HG03103 (cell line): ENCODE measurements at regions not wholly inside any gene's neighbourhood (a gene's known extent, or its start where the extent isn't known, plus 50 kb on each side); places are given as distances from the start of the nearest gene placed in this dataset.
"Not testable (repeated sequence)": the region's sequence is repeated elsewhere in the genome, so short reads cannot be mapped to it uniquely, and the experiment has no call there.

ENCODE experiments used
- ATAC-seq: cut with Tn5 transposase; IDR thresholded peaks from one replicate; pipeline ENCODE4 v1.9.1; 2021; ENCODE audit warnings: low read depth; ENCODE audit not compliant: unreplicated experiment

DNA sequence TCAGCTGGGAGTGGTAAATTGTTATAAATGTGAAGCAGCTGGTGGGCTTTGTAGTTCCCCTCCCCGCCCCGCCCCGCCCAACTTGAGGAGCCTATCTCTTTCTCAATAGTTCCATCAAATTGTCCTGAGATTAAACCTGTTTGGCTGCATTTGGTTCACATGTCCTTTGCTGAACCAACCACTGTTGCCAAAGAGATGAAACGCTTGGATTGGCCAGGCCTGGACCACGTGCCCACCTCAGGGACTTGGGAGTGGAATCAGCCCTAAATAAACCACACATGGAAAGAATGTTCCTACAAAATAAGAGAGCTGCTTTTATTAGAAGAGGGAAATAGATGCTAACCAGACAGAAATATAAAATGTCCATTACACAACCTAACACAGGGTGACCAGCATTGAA is 424.9 kb upstream of the KAZN start:
- no peak for ATAC-seq

DNA sequence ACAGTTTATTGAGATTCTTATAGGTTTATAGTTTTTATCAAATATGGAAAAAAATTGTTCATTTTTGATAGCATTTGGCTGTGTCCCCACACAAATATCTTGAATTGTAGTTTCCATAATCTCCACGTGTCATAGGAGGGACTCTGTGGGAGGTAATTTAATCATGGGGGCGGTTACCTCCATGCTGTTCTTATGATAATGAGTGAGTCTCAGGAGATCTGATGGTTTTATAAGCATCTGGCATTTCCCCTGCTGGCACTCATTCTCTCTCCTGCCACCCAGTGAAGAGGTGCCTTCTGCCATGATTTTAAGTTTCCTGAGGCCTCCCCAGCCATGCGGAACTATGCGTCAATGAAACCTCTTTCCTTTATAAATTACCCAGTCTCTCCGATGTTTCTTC is 420.6 kb upstream of the KAZN start:
- ATAC-seq = not testable (repeated sequence)

DNA sequence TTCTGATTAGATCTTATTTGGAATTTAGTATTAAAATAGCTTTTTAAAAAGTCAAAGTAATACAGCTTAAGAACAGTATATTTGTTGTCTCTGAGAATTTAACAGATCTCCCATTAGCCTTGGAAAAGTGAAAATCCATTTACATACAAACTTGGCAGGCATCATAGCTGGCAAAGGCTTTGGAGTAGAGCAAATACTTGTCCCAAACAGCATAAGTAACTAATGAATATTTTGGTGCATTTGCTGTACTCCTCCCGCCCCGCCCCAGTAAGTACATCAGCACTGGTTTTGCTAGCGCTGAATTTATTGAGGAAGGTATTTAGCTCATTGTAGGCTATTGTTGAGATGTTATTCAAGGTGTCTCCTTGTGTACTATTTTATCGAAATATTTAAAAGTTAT is 417.7 kb upstream of the KAZN start:
- ATAC-seq = no peak

DNA sequence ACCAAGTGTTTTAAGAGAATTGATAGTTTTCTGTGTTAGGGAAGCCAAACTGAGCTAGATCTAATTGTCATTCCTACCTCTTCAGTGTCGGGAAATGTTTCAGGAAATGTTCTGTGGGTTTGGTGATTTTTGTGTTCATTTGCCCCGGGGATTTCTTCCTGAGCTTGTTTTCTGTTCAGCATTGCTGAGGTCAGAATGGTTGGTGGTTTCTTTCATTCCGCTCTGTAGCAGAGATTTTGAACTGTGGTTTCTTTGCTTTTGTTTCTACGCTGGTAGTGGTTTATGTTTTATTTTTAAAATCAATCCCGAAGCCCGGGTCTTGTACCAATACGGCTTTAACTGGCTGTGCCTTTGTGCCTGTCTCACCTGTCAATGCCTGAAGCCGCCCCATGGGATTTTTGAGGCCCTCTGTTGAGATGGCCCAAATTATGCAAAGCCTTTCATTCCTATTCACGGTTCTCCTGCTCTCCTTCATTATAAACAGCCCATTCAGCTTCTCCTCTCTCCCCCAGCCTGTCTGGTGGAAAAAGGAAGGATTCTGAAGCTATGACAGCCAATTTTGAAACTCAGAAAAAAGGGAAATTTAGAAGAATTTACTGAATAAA is 417.2 kb upstream of the KAZN start:
- no peak for ATAC-seq

DNA sequence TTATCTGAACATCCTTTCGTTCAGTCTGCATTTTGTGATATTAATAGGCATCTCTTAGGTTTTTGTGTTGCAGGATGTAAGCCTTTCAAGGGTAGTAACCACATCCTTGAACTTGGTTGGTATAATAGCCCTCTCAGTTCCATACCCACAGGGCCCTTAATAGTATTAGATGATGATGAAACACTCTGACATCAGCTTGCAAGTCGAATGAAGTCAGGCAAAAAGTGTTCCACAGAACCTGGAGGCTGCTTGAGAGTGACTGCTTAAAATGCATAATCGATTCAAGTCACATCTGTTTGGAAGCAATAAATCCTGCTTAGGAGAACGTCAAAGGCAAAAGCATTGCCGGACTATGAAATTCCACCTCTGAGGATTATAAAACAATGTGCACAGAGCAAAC is 415.6 kb upstream of the KAZN start:
- no peak for ATAC-seq

DNA sequence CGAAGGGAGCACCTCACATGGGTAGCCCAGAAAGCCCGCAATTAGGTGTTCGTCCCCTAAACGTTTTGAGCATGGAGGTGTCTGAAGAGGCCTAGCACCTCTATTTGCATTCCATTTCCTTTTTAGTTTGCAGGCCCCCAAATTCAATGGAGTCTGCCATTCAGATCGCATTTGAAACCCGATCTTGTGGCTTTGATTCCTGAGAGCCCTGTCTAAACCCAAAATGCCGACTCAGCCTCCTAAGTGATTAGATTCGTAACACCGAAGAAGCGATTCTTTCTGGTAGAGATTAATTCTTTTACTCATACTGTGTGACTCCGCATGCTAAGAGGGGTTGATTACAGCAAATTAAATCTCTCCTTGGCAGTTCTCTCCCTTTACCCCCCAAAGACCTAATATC is 415.2 kb upstream of the KAZN start:
- ATAC-seq = no peak

DNA sequence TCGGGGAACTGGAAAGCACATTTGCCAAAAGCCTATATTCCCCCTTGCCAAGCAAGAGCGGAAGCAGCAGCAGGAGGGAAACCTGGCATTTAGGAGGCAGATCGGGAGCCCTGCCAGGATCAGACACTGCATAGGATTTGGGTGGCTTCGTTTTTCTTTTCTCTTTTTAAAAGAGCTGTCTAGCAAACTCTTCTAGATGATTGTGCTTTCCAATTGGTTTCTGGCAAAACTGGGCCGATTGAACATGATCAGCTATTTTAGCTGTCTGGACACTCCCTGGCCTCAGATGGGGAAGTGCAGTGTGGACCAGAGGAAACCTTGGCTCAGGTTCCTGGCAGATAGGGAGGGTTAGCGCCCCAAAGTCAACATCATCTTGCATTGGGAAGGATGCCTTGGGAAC is 414.0 kb upstream of the KAZN start:
- no peak for ATAC-seq

DNA sequence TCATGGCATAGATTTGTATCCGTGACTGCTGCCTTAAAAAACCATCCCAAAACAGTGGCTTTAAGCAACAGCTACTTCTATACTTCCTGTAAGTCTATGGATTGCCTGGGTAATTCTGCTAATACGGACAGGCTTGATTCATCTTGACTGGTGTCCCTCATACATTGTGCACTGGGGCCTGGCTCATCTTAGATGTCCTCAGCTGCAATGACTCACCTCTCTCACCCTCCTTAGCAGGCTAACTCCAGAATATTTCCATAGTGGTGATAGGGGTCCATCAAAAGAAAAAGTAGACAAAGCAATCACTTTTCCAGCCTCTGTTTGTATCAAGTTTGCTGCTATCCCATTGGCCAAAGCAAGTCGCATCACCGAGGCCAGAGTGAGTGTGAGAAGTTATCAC is 409.1 kb upstream of the KAZN start:
- ATAC-seq = no peak

DNA sequence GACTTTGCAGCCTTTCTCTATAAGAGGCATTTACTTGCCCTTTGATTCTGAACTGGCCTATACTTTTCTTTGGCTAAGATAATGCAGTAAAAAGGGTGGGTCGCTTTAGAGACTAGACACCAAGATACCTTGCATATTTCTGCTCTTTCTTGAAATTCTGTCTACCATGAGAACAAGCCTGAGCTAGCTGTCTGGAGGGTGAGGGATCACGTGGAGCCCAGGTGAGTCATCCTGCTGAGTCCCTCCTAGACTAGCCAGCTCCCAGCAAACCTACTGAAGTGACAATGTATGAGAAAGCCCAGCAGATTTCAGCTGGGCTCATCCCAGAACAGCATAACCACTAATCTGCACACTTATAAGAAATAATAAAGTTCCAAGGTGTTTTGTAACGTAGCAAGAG is 408.0 kb upstream of the KAZN start:
- no peak for ATAC-seq

DNA sequence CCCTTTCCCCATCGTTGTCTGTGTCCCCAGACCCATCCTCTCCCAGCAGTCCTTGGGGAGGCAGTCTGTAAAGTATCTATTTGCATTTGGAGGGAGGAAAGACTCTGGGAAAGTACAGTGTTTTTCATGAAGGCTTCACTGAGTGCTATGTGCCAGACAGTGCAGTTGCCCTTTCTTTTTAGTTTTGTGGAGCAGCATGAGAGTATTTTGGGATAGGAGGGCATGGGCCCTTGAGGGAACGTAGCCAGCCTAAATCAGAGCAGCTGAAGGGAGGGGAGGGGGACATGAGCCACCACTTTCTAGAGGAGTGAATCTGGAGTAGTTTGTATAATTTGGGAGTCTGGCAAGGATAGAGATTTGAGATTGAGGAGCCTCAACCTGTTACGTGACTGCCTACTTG is 404.0 kb upstream of the KAZN start:
- ATAC-seq = no peak

DNA sequence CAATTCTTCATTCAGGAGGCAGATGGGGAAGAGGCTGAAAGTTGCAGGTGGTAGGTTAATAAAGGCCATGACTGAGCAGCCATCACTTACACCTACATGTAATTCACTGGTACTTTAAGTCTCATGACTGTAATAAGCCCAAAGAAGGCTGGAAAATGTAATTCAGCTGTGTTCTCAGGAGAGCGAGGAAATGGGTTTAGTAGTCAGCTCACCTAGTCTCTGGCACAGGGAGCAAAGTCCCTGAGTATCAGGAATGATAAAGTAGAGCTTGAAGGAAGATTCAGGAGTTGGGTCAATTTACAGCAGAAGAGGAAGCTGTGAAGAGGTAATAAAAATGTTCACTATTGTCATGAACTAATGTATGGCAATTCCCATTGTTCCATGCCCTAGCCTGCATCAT is 393.4 kb upstream of the KAZN start:
- ATAC-seq = no peak

DNA sequence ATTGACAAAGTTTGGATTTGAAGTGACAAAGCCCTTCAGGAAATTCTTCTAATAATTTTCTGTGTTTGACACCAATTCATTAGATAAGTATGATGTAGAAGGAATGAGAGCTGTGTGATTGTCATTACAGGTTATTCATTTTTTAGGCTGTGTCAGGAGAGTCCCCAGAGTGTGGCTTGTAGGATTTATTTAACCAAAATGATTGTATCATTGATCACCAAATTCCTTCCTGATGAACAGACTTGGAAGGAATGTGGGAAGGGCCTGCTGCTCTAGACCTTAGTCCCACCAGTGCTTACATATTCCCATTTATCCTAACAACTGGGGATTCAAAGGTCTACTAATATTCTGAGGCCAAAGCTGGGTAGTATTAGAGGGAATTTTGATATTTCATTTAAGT is 383.3 kb upstream of the KAZN start:
- no peak for ATAC-seq

DNA sequence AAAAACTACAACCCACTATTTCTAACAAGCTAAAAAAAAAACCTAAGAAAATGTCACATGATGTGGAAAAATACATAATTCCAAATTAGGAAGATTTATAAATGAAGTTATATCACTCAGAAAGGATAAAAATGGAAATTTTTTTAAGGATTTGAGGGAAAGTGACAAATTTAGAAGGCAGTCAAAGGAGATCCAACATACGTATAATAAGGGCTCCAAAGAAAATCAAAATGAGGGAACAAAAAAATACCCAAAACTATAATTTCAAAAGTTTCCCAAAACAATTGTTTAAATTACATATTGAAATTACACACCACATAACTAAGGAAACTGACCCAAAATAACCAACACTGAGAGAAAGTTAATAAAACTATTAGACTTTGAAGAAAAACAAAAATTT is 381.1 kb upstream of the KAZN start:
- ATAC-seq = no peak

DNA sequence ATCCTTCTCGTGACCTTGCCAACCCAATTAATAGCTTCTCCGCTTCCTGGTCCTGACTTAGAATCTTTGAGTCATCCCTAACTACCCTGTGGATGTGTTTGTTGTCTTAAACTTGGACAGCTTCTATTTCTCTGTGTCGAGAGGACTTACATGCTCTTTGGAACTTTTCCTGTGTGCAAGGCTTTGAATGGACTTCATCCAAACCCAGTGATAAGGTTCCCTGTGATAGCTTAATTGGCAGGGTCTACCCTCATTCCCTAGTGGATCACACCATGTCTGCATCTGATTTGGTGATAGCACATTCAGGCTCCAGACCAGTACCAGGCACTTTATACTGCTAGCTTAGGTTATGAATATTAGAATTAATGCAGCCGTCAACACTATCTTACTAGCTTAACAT is 378.2 kb upstream of the KAZN start:
- ATAC-seq = no peak

DNA sequence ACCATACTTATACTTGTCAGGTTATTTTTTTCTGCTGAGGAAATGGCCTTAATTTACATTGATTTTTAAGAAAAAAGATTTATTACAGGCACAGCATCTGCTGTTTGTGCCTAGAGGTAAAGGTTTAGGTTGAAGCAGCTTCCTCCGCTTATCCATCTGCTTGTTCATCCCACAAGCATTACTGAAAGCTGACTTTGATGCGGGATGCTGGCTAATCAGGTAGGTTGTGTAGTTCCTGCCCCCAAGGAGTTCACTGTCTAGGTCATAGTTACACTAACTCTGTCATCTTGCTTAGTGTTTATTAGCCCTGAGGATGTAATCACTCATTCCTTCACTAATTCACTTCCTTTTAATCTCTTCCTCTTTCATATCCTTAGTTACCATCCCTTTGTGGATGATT is 377.7 kb upstream of the KAZN start:
- ATAC-seq = no peak

DNA sequence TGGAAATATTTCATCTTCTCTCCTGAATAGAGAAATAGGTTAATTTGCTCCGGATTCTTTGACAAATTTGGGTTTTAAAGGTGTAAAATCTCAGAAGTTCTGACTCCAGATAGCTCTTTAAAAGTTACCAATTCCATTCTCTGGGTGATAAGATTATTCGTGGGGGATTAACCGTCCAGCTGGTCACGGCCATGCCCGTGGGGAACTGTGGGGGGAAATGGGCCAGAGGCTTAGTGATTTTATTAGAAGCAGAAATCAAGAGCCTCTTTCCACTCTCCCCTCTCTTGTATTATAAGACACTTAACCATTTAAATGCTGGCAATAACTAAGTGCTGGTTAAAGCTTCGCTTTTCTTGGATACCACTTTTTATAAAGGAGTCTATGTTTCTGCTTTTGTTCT is 376.4 kb upstream of the KAZN start:
- ATAC-seq = no peak

DNA sequence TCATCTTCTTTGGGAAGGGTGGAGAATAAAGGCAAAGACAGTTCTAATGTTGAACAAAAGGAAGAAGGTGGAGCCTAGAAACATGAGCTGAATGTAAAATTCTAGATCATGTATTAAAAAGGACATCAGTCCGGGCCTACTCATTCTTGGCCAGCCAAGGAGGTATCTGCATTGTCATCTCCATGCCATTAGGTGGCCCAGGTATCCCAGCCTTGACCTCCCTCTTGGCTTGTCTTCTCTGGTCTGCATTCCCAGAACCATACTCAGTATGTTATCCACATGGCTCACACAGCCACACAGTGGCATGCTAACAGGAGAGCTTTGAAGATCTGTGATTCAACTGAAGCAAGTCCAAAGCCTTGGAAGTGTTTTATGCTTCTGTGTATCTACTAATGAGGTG is 369.8 kb upstream of the KAZN start:
- ATAC-seq = no peak

DNA sequence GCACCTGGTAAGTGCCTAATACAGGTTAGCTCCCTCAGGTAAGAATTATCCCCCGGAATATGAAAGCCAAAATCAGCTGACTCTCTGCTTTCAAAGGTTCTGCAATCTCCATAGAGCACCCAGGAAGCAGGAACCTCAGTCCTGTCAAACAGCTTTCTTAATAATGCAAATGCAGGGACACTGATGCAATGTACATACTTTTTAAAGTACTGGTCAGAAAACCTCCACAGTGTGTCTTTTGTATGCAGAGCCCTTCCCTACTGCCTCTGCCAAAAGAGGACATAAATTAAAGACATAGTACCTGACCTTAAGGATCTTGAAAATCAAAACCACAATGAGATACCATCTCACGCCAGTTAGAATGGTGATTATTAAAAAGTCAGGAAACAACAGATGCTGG is 365.0 kb upstream of the KAZN start:
- no peak for ATAC-seq

DNA sequence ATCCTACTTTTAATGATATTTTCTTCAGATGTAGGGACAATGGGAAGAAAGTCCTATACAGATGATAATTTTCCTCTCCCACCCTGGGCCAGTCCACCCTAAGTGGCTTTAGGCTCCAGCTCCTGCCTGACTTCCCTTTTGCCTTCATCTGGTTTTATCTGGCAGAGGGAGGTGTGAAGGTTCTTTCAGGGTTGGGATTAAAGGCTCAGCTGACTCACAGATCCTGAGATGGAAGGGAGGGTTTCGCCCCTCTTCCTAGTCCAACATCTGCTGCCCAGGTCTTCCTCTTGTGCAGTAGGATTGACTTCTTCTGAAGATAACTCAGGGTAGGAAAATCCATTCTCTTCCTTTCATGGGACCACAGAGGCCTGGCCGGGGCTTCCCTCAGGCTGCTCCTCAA is 362.4 kb upstream of the KAZN start:
- ATAC-seq = no peak

DNA sequence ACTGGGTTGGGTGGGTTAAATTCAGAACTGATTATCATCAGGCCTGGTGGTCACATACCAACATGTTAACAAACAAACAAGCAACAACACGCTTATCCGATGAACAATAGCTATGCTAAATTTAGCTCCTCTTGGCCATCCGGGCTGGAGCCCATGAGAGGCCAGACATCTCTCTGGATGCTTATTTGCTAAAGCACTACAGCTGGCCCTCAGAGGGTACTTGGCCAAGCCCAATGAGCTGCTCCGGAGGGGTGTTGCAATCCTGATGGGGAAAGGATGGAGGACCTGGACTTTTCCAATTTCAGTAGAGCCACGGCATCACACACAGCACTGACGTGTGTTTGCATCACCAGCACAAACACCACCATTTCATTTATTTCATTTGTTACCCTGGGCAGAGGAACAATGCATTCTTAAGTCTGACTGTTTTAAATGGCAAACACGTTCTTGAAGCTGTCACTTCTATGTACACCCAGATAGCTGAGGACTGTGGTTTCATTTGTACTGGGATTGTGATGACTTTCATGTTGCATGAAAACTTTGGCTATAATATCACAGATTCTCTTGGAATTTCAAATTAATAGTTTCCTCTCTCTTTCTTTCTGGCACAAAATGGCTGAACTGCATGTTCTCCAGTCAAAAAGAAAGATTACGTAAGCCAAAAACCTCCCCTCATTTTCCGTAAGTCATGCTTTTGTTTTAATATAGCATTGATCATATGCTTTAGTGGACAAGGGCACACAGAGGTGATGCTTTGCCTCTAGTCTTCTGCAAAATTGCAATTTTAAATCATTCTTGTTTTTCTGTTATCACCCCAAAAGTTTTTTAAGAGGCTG is 359.8 kb upstream of the KAZN start:
- ATAC-seq = no peak

DNA sequence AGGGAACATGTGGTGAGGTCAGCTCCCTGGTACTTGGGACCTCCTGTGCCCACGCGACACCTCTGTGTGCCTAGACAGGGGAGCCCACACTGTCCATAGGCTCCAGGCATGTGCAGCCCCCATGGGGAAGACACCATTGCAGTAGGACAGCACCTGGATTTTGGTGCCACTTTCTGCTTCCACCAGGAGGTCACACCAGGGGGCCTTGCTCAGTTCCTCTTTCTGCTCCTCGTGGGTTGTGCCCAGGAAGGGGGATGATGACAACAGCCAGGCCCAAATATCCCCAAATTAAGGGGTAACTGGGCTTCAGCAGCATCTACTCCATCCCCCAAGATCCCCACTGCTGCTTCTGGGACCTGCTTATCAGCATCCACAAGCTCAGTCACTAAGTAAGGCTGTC is 358.2 kb upstream of the KAZN start:
- no peak for ATAC-seq

DNA sequence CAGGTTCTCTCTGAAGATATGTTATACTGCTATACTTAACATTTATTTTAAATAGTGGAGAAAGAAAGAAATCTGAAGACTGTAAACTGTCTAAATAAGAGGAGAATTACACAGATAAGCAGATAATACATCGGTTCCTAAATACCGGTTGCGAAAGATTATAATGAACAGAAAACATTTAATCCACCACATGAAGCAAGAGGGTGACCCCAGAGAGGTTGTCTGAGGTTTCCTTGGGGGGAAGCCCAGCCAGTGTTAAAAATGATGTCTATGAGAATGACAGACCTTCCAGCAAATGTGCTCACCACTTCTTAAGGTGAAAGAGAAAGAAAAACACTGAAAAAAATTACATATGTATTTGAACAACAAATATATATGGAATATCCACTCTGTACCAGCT is 356.4 kb upstream of the KAZN start:
- no peak for ATAC-seq

DNA sequence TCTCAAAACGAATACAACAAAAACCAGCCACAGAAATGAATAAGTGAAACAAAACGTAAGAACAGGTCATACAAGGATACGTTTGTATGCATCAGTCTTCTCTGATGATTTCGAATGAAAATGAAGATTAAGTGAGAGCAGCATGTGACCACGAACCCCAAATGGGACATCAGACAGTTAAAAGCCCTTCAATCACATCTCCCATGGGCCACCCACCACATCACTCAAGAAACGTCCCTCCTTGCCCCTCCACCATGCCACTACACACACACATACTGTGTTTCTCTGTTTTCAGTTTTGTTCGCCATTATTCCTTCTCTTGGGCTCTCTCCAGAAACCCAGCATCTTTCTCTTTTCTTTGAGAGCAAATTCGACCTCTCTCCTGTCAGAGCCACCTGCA is 355.6 kb upstream of the KAZN start:
- no peak for ATAC-seq
